ENCODE measurements at regions not wholly inside any gene's neighbourhood (a gene's known extent, or its start where the extent isn't known, plus 50 kb on each side); places are given as distances from the start of the nearest gene placed in this dataset.

- no peak overlapping the region for H3K27ac ChIP-seq
- TF ChIP-seq CTCF (conservative IDR thresholded peaks at IDR 0.05), result no peak
Observed at GRCh38 chr13:22773465-22773864, 407.3 kb upstream of the SGCG start.

GRCh38 chr13:22776394-22777186, 404.2 kb upstream of the SGCG start:
- no peak for TF ChIP-seq CTCF (conservative IDR thresholded peaks at IDR 0.05)
- H3K27ac ChIP-seq, result no peak overlapping the region

DNA sequence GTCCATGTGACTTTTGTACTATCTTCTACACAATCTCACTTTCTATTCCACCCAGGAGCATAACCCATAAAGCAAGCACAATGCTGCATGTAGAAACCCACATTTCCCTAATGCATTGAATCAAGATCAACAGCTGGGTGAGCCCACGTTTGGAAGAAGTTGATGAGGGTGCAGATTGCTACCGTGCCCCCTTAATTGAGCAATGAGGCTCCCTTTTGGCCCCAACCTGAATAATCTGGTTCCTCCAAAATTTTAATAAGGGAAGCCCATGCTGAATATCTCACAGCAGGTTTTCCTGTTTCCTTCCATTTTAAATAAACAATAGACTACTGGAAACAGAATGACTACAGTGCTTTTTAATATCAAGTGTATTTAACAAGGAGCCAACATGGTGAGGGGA, 403.6 kb upstream of the SGCG start:
- TF ChIP-seq CTCF (conservative IDR thresholded peaks at IDR 0.05), result no peak
- no peak overlapping the region for H3K27ac ChIP-seq

- TF ChIP-seq CTCF (conservative IDR thresholded peaks at IDR 0.05), result no peak
Observed at GRCh38 chr13:22789027-22789593, 391.7 kb upstream of the SGCG start.

GRCh38 chr13:22789916-22790315, 390.9 kb upstream of the SGCG start:
- no peak overlapping the region for H3K27ac ChIP-seq
- TF ChIP-seq CTCF (conservative IDR thresholded peaks at IDR 0.05), result no peak

More at GRCh38 chr13:22789027-22789593, 391.7 kb upstream of the SGCG start:
- no peak overlapping the region for H3K27ac ChIP-seq

DNA sequence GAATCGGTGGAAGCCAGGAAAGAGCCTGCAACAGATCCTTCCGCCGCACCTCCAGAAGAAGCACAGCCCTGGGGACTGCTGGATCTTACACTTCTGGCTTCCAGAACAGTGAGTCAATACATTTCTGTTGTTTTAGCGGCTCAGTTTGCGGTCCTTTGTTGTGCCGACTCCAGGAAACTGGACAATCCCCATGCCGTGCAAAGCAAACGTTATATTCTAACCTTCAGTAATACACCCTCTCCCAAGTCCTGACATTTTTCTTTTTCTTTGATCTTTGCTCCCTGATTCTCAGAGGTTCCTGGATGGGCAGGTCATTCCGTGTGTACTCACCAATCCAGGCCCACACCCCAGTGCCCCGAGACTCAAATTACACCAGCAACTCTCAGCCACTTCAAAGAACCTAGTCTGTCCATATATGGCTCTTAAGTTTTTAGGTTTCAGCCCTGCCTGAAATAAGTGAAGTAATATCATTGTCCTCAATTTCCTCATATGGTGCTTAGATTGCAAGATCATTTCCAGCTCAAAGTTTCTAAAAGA, 387.1 kb upstream of the SGCG start:
- no peak overlapping the region for H3K27ac ChIP-seq
- no peak for TF ChIP-seq CTCF (conservative IDR thresholded peaks at IDR 0.05)

- TF ChIP-seq CTCF (conservative IDR thresholded peaks at IDR 0.05), result no peak
- no peak overlapping the region for H3K27ac ChIP-seq
Observed at GRCh38 chr13:22800526-22801401, 380.0 kb upstream of the SGCG start.
